ENCODE measurements at regions not wholly inside any gene's neighbourhood (a gene's known extent, or its start where the extent isn't known, plus 50 kb on each side); places are given as distances from the start of the nearest gene placed in this dataset.

- TF ChIP-seq TAF1 (IDR thresholded peaks at IDR 0.05; ENCODE audit: borderline replicate concordance, low read depth, low read length) (no peak), POLR2AphosphoS5 (IDR thresholded peaks at IDR 0.05; ENCODE audit: low read depth, low read length) (no peak), POLR2A (IDR thresholded peaks at IDR 0.05; ENCODE audit: low read depth, low read length) (no peak)
- no peak for DNase-seq (ENCODE audit: insufficient read length)
- no peak for FAIRE-seq
Measured at GRCh38 chr19:32227561-32228165, 117.7 kb upstream of the ZNF507 start.

DNA sequence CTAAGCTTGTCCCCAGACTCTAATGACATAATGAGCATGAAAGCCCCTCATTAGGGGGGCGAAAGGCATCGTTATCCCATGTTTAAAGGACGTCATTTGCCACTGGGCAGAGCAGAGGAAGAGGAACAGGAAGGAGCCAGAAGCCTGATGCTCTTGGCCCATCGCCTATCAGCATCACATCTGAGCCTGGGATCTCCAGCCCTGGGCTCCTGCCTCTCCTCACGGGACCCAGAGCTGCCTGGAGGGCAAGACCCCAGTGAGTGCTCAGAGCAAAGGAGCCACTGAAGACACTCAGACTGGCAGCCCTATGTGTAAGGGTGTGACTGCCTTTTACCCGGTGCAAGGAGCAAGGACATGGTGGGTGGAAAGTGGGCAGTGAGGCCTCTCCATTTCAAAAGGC, 115.0 kb upstream of the ZNF507 start:
- no peak for FAIRE-seq

GRCh38 chr19:32231020-32231419, 114.4 kb upstream of the ZNF507 start:
- DNase-seq (ENCODE audit: insufficient read length) (no peak), FAIRE-seq (no peak)
- no peak for TF ChIP-seq POLR2AphosphoS5 (IDR thresholded peaks at IDR 0.05; ENCODE audit: low read depth, low read length)
- no peak for TF ChIP-seq TAF1 (IDR thresholded peaks at IDR 0.05; ENCODE audit: borderline replicate concordance, low read depth, low read length)
- TF ChIP-seq POLR2A (IDR thresholded peaks at IDR 0.05; ENCODE audit: low read depth, low read length) = no peak

More for the DNA sequence above, 115.0 kb upstream of the ZNF507 start:
- TF ChIP-seq POLR2AphosphoS5 (IDR thresholded peaks at IDR 0.05; ENCODE audit: low read depth, low read length) = no peak
- TF ChIP-seq POLR2A (IDR thresholded peaks at IDR 0.05; ENCODE audit: low read depth, low read length) = no peak
- no peak for TF ChIP-seq TAF1 (IDR thresholded peaks at IDR 0.05; ENCODE audit: borderline replicate concordance, low read depth, low read length)
- no peak for DNase-seq (ENCODE audit: insufficient read length)

GRCh38 chr19:32231691-32232090, 113.7 kb upstream of the ZNF507 start:
- FAIRE-seq (no peak), DNase-seq (ENCODE audit: insufficient read length) (no peak)
- TF ChIP-seq POLR2AphosphoS5 (IDR thresholded peaks at IDR 0.05; ENCODE audit: low read depth, low read length) (no peak), POLR2A (IDR thresholded peaks at IDR 0.05; ENCODE audit: low read depth, low read length) (no peak), TAF1 (IDR thresholded peaks at IDR 0.05; ENCODE audit: borderline replicate concordance, low read depth, low read length) (no peak)

GRCh38 chr19:32232449-32232848, 113.0 kb upstream of the ZNF507 start:
- DNase-seq (ENCODE audit: insufficient read length) = no peak
- FAIRE-seq = no peak
- TF ChIP-seq TAF1 (IDR thresholded peaks at IDR 0.05; ENCODE audit: borderline replicate concordance, low read depth, low read length) = no peak
- TF ChIP-seq POLR2AphosphoS5 (IDR thresholded peaks at IDR 0.05; ENCODE audit: low read depth, low read length) = no peak
- no peak for TF ChIP-seq POLR2A (IDR thresholded peaks at IDR 0.05; ENCODE audit: low read depth, low read length)

DNA sequence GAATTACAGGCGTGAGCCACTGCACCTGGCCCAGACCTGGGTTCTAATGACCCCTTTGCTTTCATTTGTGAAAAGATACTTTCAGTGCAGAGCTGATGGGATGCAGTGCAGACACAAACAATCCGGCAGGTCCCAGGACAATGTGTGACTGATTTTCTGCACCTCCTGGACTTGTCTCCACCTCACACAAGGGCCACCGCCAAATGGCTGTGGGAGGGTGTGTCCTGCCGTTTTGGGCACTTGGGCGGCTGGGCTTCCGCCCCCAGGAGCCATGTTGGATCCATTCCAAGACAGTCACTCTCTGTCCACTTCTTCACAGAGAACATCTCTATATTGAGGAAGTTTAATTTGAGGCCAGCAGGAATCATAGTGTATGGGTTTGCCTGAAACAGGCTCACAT, 112.3 kb upstream of the ZNF507 start:
- FAIRE-seq (no peak), DNase-seq (ENCODE audit: insufficient read length) (no peak)
- no peak for TF ChIP-seq TAF1 (IDR thresholded peaks at IDR 0.05; ENCODE audit: borderline replicate concordance, low read depth, low read length)
- TF ChIP-seq POLR2AphosphoS5 (IDR thresholded peaks at IDR 0.05; ENCODE audit: low read depth, low read length) = no peak
- no peak for TF ChIP-seq POLR2A (IDR thresholded peaks at IDR 0.05; ENCODE audit: low read depth, low read length)

DNA sequence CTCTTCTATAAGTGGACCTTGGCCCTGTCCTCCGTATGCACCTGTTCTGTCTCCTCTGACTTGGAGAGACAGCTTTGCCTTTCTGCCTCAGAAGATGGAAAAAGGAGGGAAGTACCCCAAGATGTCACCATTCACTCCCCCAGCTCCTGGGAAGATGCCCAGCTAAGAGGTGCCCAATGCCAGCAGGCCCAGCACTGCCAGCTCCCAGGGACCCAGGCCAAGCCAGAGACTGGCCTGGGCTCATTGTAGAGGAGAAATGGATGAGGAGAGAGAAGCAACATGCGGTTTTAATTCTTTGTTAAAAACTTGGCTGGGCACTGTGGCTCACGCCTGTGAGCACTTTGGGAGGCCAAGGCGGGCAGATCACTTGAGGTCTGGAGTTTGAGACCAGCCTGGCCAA, 111.5 kb upstream of the ZNF507 start:
- FAIRE-seq (no peak), DNase-seq (ENCODE audit: insufficient read length) (no peak)
- TF ChIP-seq TAF1 (IDR thresholded peaks at IDR 0.05; ENCODE audit: borderline replicate concordance, low read depth, low read length) (no peak), POLR2AphosphoS5 (IDR thresholded peaks at IDR 0.05; ENCODE audit: low read depth, low read length) (no peak), POLR2A (IDR thresholded peaks at IDR 0.05; ENCODE audit: low read depth, low read length) (no peak)

- FAIRE-seq (no peak), DNase-seq (ENCODE audit: insufficient read length) (no peak)
- TF ChIP-seq POLR2AphosphoS5 (IDR thresholded peaks at IDR 0.05; ENCODE audit: low read depth, low read length) (no peak), TAF1 (IDR thresholded peaks at IDR 0.05; ENCODE audit: borderline replicate concordance, low read depth, low read length) (no peak), POLR2A (IDR thresholded peaks at IDR 0.05; ENCODE audit: low read depth, low read length) (no peak)
Measured at GRCh38 chr19:32234663-32235217, 110.7 kb upstream of the ZNF507 start.

GRCh38 chr19:32238076-32238475, 107.3 kb upstream of the ZNF507 start:
- FAIRE-seq (no peak), DNase-seq (ENCODE audit: insufficient read length) (no peak)
- TF ChIP-seq POLR2AphosphoS5 (IDR thresholded peaks at IDR 0.05; ENCODE audit: low read depth, low read length) (no peak), POLR2A (IDR thresholded peaks at IDR 0.05; ENCODE audit: low read depth, low read length) (no peak), TAF1 (IDR thresholded peaks at IDR 0.05; ENCODE audit: borderline replicate concordance, low read depth, low read length) (no peak)

DNA sequence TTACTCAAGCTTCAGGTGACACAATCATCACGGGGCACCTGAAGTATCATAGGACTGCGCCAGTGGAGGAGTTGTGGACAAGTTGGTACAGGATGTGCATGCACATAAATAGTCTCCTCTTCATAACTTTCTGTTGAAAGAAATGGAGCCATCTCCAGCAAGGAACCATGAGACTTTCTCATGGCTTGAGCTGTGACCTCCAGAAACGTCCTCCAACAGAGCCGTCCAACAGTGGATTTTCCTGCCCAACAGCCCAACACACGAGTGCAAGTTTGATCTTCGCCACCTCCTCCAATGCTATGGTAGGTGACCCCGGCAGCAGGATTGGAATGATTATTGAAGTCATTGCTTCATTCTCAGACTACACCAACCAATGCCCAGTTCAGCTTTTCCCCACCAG, 105.1 kb upstream of the ZNF507 start:
- FAIRE-seq (no peak), DNase-seq (ENCODE audit: insufficient read length) (no peak)
- TF ChIP-seq POLR2AphosphoS5 (IDR thresholded peaks at IDR 0.05; ENCODE audit: low read depth, low read length) (no peak), TAF1 (IDR thresholded peaks at IDR 0.05; ENCODE audit: borderline replicate concordance, low read depth, low read length) (no peak), POLR2A (IDR thresholded peaks at IDR 0.05; ENCODE audit: low read depth, low read length) (no peak)

DNA sequence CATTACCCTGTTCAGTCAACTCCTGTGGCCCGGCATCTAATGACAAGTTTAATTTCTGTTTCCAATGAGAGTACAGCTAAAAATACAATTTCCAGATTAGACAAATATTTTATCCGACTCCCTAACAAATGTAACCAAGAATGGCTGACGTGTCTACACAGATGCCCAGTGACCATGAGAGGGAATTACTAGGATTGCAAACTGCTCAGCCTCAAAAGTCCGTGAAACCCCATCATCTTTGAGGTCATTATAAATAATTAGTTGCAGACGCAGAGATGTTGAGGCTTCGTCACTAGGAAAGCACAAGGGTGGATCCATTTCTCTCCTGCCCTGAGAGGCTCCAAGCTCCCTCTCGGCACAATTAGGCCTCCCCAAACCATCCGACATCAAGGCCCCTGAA, 104.1 kb upstream of the ZNF507 start:
- TF ChIP-seq TAF1 (IDR thresholded peaks at IDR 0.05; ENCODE audit: borderline replicate concordance, low read depth, low read length) = no peak
- TF ChIP-seq POLR2A (IDR thresholded peaks at IDR 0.05; ENCODE audit: low read depth, low read length) = no peak
- no peak for TF ChIP-seq POLR2AphosphoS5 (IDR thresholded peaks at IDR 0.05; ENCODE audit: low read depth, low read length)
- DNase-seq (ENCODE audit: insufficient read length) = no peak

GRCh38 chr19:32241932-32242710, 103.3 kb upstream of the ZNF507 start:
- DNase-seq (ENCODE audit: insufficient read length) (no peak), FAIRE-seq (no peak)
- TF ChIP-seq POLR2A (IDR thresholded peaks at IDR 0.05; ENCODE audit: low read depth, low read length) (no peak), TAF1 (IDR thresholded peaks at IDR 0.05; ENCODE audit: borderline replicate concordance, low read depth, low read length) (no peak), POLR2AphosphoS5 (IDR thresholded peaks at IDR 0.05; ENCODE audit: low read depth, low read length) (no peak)

More for the DNA sequence above, 104.1 kb upstream of the ZNF507 start:
- FAIRE-seq = no peak

Data from GM12892 (cell line).